HUES64 (cell line): ENCODE measurements at regions not wholly inside any gene's neighbourhood (a gene's known extent, or its start where the extent isn't known, plus 50 kb on each side); places are given as distances from the start of the nearest gene placed in this dataset.

Experiments
- H3K27ac ChIP-seq: 2 replicates; pipeline ENCODE4 v1.7.0; 2013; ENCODE audit warnings: low read depth, low read length, inconsistent platforms
- H3K27me3 ChIP-seq: 2 replicates; pipeline ENCODE4 v1.6.1; 2013; ENCODE audit warnings: mild to moderate bottlenecking, low read length; ENCODE audit not compliant: insufficient read depth
- H3K36me3 ChIP-seq: 2 replicates; pipeline ENCODE4 v1.6.1; 2013; ENCODE audit warnings: mild to moderate bottlenecking, low read length; ENCODE audit not compliant: insufficient read depth
- H3K4me1 ChIP-seq: 2 replicates; pipeline ENCODE4 v1.6.1; 2013; ENCODE audit warnings: mild to moderate bottlenecking, low read length, moderate library complexity; ENCODE audit not compliant: insufficient read depth
- H3K4me3 ChIP-seq: 2 replicates; pipeline ENCODE4 v1.5.1; 2013; ENCODE audit warnings: mild to moderate bottlenecking, low read length, moderate library complexity
- H3K9ac ChIP-seq: 2 replicates; pipeline ENCODE4 v1.6.1; 2013; ENCODE audit warnings: mild to moderate bottlenecking, low read depth, low read length
- H3K9me3 ChIP-seq: 2 replicates; pipeline ENCODE4 v1.6.1; 2013; ENCODE audit warnings: low read depth, low read length; ENCODE audit not compliant: insufficient read depth
- WGBS: fragments of 150-250, 120-280 bp; methylation state at CpG from one replicate; pipeline ENCODE4 v1.1.7; 2013; ENCODE audit warnings: missing lambda C conversion rate; 5-methylcytosine and 5-hydroxymethylcytosine counted together

DNA sequence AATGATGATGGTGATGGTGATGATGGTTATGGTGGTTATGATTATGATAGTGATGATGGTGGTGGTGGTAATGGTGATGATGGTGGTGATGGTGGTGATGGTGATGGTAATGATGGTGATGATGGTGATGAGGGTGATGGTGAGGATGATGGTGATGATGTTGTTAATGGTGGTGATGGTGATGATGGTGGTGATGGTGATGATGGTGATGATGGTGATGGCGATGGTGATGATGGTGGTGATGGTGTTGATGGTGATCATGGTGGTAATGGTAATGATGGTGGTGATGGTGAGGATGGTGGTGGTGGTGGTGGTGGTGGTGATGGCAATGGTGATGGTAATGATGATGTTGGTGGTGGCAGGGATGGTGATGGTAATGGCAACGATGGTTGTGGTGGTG is 1222.5 kb downstream of the BRD1 start:
- no peak overlapping the region for H3K9ac ChIP-seq
- WGBS = 73% methylated on average over 1 of the region's 2 CpGs
- H3K4me1 ChIP-seq = no peaks in the 10 kb centered on the region
- no peak overlapping the region for H3K27ac ChIP-seq
- no peaks in the 10 kb centered on the region for H3K27me3 ChIP-seq
- no peaks in the 10 kb centered on the region for H3K9me3 ChIP-seq
- H3K36me3 ChIP-seq = no peaks in the 10 kb centered on the region
- no peak overlapping the region for H3K4me3 ChIP-seq

DNA sequence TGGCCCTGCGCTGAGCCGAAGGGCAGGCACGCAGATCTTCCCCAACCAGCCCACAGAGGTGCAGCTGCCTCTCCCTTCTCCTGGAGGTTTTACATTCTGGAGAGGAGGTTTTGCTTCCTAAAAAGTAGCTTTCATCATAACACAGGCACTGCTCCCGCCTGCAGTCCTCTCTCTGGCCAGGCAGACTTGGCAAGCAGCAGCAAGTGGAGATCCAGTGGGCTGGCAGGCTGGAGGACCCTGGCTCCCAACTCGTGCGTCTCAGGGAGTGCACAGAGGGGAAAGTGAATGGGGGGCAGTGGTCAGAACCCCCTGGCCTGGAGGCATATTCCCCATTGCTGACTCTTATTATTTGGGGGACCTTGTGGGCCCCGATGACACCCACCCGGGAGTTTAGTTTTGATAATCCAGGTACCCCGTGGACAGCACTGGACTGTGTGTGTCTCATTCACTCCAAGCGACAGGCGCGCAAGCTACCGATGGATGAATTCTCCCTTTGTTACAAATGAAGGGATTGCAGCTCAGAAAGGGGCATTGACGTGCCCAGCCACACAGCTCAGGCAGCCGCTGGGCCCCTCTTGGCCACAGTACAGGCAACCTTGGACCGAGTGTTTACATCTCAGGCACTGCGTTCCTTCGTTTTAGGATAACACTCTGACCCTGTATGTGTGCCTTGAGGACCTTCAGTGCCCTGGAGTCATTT is 1223.9 kb downstream of the BRD1 start:
- H3K36me3 ChIP-seq = no peaks in the 10 kb centered on the region
- no peak overlapping the region for H3K4me3 ChIP-seq
- no peaks in the 10 kb centered on the region for H3K4me1 ChIP-seq
- no peak overlapping the region for H3K9ac ChIP-seq
- H3K27me3 ChIP-seq = no peaks in the 10 kb centered on the region
- H3K27ac ChIP-seq = no peak overlapping the region
- WGBS = 96% methylated on average over 18 of the region's 18 CpGs
- H3K9me3 ChIP-seq = no peaks in the 10 kb centered on the region

GRCh38 chr22:48602805-48603518 is 1224.7 kb downstream of the BRD1 start:
- H3K4me3 ChIP-seq = no peak overlapping the region
- no peaks in the 10 kb centered on the region for H3K9me3 ChIP-seq
- no peaks in the 10 kb centered on the region for H3K27me3 ChIP-seq
- no peaks in the 10 kb centered on the region for H3K4me1 ChIP-seq
- H3K36me3 ChIP-seq = no peaks in the 10 kb centered on the region
- no peak overlapping the region for H3K27ac ChIP-seq
- no peak overlapping the region for H3K9ac ChIP-seq
- 95% methylated on average over 26 of the region's 26 CpGs for WGBS

DNA sequence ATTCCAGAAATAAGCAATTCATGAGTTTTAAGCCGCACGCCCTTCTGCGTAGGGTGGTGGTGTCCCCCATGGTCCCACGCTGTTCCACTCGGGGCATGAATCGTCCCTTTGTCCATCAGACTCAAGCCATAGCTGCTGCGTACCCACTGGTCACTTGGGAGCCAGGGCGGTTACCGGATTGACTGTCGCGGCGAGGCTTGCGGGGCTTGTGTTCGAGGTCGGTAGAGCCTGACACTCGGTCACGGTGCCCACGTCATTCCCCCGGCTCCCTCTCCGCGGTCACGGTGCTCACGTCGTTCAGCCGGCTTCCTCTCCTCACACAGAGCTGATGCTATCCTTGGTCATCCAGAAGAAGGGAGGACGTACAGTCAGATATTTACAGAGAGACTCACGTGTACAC is 1227.0 kb downstream of the BRD1 start:
- no peak overlapping the region for H3K9ac ChIP-seq
- WGBS = 96% methylated on average over 27 of the region's 27 CpGs
- no peak overlapping the region for H3K27ac ChIP-seq
- no peaks in the 10 kb centered on the region for H3K4me1 ChIP-seq
- no peaks in the 10 kb centered on the region for H3K36me3 ChIP-seq
- no peaks in the 10 kb centered on the region for H3K9me3 ChIP-seq
- H3K4me3 ChIP-seq = no peak overlapping the region
- H3K27me3 ChIP-seq = no peaks in the 10 kb centered on the region

- Histone ChIP-seq H3K9ac (no peak overlapping the region), H3K27me3 (no peaks in the 10 kb centered on the region), H3K9me3 (no peaks in the 10 kb centered on the region), H3K4me3 (no peak overlapping the region), H3K27ac (no peak overlapping the region), H3K4me1 (no peaks in the 10 kb centered on the region), H3K36me3 (no peaks in the 10 kb centered on the region)
- WGBS = 95% methylated on average over 17 of the region's 17 CpGs
These were observed 1227.5 kb downstream of the BRD1 start for GRCh38 chr22:48600171-48600570.

- Histone ChIP-seq H3K4me1 (no peaks in the 10 kb centered on the region), H3K36me3 (no peaks in the 10 kb centered on the region), H3K9ac (no peak overlapping the region), H3K4me3 (no peak overlapping the region), H3K27me3 (no peaks in the 10 kb centered on the region), H3K27ac (no peak overlapping the region), H3K9me3 (no peaks in the 10 kb centered on the region)
- 85% methylated on average over 10 of the region's 10 CpGs for WGBS
These were observed 1228.3 kb downstream of the BRD1 start for GRCh38 chr22:48599346-48599745.

DNA sequence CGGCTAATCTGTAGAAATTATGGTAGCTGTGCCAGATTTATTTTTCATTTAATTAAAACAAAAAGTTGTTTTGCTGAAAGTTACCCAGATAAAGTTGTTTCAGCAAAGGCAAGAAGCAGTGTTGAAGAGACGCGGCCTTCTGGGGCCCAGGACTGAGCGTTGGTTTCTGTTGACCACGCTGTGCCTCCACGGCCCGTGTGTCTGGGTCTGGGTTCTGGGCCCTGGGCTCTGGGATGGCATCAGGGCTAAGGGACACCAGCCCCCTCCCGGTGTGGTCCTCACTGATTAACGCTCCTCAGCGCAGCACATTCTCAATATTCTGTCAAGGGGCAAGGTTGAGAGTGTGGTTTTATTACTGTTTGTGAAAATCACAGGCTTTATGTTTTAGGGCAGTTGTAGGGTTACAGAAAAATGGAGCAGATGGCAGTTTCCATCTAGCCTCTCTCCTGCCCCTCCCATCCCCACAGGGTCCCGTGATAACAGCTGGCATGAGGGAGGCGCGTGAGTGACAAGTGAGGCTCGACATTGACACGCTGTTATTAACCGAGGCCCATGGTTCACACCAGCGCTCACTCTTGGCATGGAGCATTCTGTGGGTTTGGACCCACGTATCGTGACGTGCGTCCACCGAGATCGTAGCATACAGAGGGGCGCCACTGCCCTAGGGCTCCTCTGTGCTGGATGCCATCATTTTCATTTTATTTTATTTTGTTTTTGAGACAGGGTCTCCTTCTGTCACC is 1231.4 kb downstream of the BRD1 start:
- Histone ChIP-seq H3K4me3 (no peak overlapping the region), H3K27ac (no peak overlapping the region), H3K27me3 (no peaks in the 10 kb centered on the region), H3K9me3 (no peaks in the 10 kb centered on the region), H3K36me3 (no peaks in the 10 kb centered on the region), H3K4me1 (no peaks in the 10 kb centered on the region), H3K9ac (no peak overlapping the region)
- 95% methylated on average over 24 of the region's 24 CpGs for WGBS

DNA sequence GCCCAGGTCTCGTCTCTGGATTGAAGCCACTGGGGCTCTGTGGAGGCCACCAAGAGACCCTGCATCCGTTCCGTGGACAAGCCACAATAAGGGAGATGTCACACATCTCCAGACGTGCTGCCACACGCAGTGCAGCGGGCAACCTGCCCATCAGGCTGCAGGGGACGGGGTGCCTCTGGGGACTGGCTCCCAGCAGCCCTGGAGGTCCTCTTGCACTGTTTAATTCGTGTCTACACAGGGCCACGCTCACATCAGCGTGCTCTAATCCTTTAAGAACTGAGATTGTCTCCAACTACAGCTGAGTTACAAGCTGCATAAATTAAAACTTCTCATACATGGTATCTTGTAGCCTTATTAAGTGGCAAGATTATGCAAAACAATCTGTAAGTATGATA is 1232.2 kb downstream of the BRD1 start:
- WGBS = 89% methylated on average over 10 of the region's 10 CpGs
- Histone ChIP-seq H3K9me3 (no peaks in the 10 kb centered on the region), H3K27ac (no peak overlapping the region), H3K9ac (no peak overlapping the region), H3K4me1 (no peaks in the 10 kb centered on the region), H3K36me3 (no peaks in the 10 kb centered on the region), H3K27me3 (no peaks in the 10 kb centered on the region), H3K4me3 (no peak overlapping the region)

- H3K27me3 ChIP-seq = no peaks in the 10 kb centered on the region
- 94% methylated on average over 19 of the region's 19 CpGs for WGBS
- H3K4me1 ChIP-seq = no peaks in the 10 kb centered on the region
- no peaks in the 10 kb centered on the region for H3K9me3 ChIP-seq
- no peak overlapping the region for H3K4me3 ChIP-seq
- no peak overlapping the region for H3K27ac ChIP-seq
- H3K36me3 ChIP-seq = no peaks in the 10 kb centered on the region
- no peak overlapping the region for H3K9ac ChIP-seq
These were observed 1232.7 kb downstream of the BRD1 start for GRCh38 chr22:48594757-48595510.

GRCh38 chr22:48594016-48594756 is 1233.5 kb downstream of the BRD1 start:
- no peaks in the 10 kb centered on the region for H3K9me3 ChIP-seq
- no peak overlapping the region for H3K9ac ChIP-seq
- no peaks in the 10 kb centered on the region for H3K27me3 ChIP-seq
- no peak overlapping the region for H3K27ac ChIP-seq
- WGBS = 94% methylated on average over 21 of the region's 21 CpGs
- H3K36me3 ChIP-seq = no peaks in the 10 kb centered on the region
- no peak overlapping the region for H3K4me3 ChIP-seq
- H3K4me1 ChIP-seq = no peaks in the 10 kb centered on the region
